ENCODE measurements at regions not wholly inside any gene's neighbourhood (a gene's known extent, or its start where the extent isn't known, plus 50 kb on each side); places are given as distances from the start of the nearest gene placed in this dataset. TPM values are rescaled to one million over a fixed set of nuclear protein-coding genes. Genes with fewer than 3 reads are reported as not detected.

DNA sequence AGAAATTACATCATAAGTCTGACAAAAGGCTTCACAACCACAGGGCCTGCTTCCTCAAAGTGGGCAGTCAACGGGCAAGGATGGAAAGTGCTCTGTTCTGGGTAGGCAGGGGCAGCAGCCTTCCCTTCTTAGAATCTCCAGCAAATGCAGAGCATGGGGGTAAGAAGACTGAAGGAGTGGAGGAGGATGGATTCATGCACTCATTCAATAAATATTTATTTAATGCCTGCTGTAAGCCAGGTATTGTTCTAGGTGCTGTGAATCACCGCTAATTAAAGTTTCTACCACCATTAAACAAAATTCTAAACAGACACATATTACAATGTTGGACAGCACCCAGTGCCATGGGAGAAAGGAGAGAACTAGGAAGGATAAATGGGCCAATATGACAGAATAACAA is 195.6 kb downstream of the ELAVL2 start:
- Histone ChIP-seq H3K27me3 (ENCODE audit: control insufficient read depth, insufficient read depth, low read length) (no peaks in the 10 kb centered on the region), H3K9me3 (replicated peaks; ENCODE audit: low read length) (no peaks in the 10 kb centered on the region), H3K4me2 (ENCODE audit: low read length) (no peak overlapping the region), H3K4me3 (ENCODE audit: low read length) (no peak overlapping the region), H3K9ac (ENCODE audit: low read depth, low read length) (no peak overlapping the region), H3K4me1 (ENCODE audit: control insufficient read depth, insufficient read depth, low read length) (no peaks in the 10 kb centered on the region), H3K36me3 (ENCODE audit: insufficient read depth, low read length) (no peaks in the 10 kb centered on the region)

DNA sequence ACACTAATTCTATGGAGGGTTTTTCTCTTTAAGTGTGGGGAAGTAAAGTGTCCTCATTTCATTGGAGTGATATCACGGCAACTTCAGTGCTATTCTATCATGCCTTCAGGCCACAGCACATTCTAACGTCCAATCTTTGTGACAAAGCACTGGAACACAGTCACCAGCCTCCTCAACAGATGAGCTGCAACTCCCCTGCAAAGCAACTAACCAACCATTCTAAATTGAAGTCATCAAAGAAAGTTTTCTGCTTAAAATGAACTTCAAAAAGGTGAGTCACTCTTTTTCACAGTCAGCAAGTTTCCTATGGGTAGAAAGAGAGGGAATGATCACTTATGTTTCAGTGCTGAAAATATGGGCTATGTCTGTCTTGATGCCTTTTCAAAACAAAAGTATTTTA is 190.8 kb downstream of the ELAVL2 start:
- Histone ChIP-seq H3K4me2 (ENCODE audit: low read length) (no peak overlapping the region), H3K4me1 (ENCODE audit: control insufficient read depth, insufficient read depth, low read length) (no peaks in the 10 kb centered on the region), H3K4me3 (ENCODE audit: low read length) (no peak overlapping the region), H3K36me3 (ENCODE audit: insufficient read depth, low read length) (no peaks in the 10 kb centered on the region), H3K27me3 (ENCODE audit: control insufficient read depth, insufficient read depth, low read length) (no peaks in the 10 kb centered on the region), H3K9me3 (replicated peaks; ENCODE audit: low read length) (no peaks in the 10 kb centered on the region), H3K9ac (ENCODE audit: low read depth, low read length) (no peak overlapping the region)

DNA sequence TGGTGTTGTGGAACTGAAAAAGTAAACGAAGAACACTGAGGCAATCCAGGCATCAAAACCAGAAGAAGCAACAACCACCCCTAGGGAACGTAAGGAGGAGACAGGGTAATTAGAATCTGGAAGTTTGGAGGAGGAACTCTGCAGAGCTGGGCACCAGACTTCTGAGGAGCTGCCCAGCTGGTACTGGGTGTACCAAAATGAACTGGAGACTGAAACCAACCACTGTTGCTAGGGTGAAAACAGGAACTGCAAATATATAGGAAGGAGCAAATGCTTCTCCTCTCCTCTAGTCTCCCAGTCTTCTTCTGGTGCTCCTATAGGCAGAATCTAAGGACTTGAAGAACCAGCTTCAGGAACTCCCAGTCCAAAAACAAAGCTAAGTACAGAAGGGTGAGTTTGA is 189.8 kb downstream of the ELAVL2 start:
- H3K4me3 ChIP-seq (ENCODE audit: low read length): no peak overlapping the region
- no peaks in the 10 kb centered on the region for H3K27me3 ChIP-seq (ENCODE audit: control insufficient read depth, insufficient read depth, low read length)
- no peaks in the 10 kb centered on the region for H3K4me1 ChIP-seq (ENCODE audit: control insufficient read depth, insufficient read depth, low read length)
- no peaks in the 10 kb centered on the region for H3K9me3 ChIP-seq (replicated peaks; ENCODE audit: low read length)
- no peak overlapping the region for H3K4me2 ChIP-seq (ENCODE audit: low read length)
- H3K9ac ChIP-seq (ENCODE audit: low read depth, low read length): no peak overlapping the region
- no peaks in the 10 kb centered on the region for H3K36me3 ChIP-seq (ENCODE audit: insufficient read depth, low read length)

DNA sequence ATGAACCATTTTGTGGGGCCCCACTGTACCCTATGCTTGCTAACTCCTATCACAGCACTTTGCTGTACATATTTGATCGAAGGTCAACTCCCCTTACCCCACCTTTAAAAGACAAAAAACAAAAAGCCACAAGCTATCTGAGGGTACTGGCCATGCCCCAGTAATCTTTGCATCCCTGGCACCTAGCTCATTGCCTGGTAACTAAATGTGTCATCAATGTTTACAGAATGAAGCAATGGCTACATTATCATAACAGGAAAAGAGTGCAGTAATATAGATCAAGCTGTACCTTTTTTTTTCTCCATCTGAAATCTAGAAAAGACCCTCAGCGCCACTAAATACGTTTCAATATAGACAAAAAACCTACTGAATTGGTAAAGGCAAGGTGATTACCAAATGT is 188.0 kb downstream of the ELAVL2 start:
- no peak overlapping the region for H3K4me3 ChIP-seq (ENCODE audit: low read length)
- no peak overlapping the region for H3K4me2 ChIP-seq (ENCODE audit: low read length)
- no peaks in the 10 kb centered on the region for H3K9me3 ChIP-seq (replicated peaks; ENCODE audit: low read length)
- H3K9ac ChIP-seq (ENCODE audit: low read depth, low read length): no peak overlapping the region
- no peaks in the 10 kb centered on the region for H3K4me1 ChIP-seq (ENCODE audit: control insufficient read depth, insufficient read depth, low read length)
- H3K36me3 ChIP-seq (ENCODE audit: insufficient read depth, low read length): no peaks in the 10 kb centered on the region
- no peaks in the 10 kb centered on the region for H3K27me3 ChIP-seq (ENCODE audit: control insufficient read depth, insufficient read depth, low read length)

DNA sequence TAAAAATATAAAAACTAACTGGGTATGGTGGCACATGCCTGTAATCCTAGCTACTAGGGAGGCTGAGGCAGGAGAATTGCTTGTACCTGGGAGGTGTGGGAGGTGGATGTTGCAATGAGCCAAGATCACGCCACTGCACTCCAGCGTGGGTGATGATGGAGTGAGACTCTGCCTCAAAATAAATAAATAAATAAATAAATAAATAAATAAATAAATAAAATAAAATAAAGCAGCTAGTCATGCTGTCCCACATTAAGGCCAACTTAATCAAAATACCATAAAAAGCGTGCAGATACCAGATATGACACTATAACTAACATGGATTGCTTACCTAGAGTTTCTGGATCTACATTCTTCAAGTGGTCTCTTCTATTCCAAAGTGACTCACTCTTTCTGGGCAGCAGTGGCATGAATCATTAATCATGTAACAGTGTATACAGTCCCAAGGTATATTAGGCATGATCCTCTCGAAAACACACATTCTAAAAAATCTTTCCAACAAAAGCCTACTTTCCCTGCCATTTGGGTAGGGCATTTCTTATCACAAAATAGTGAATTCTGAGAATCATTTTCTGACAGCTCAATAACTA is 187.1 kb downstream of the ELAVL2 start:
- Histone ChIP-seq H3K36me3 (ENCODE audit: insufficient read depth, low read length) (no peaks in the 10 kb centered on the region), H3K9me3 (replicated peaks; ENCODE audit: low read length) (no peaks in the 10 kb centered on the region), H3K4me3 (ENCODE audit: low read length) (no peak overlapping the region), H3K27me3 (ENCODE audit: control insufficient read depth, insufficient read depth, low read length) (no peaks in the 10 kb centered on the region), H3K9ac (ENCODE audit: low read depth, low read length) (no peak overlapping the region), H3K4me2 (ENCODE audit: low read length) (no peak overlapping the region), H3K4me1 (ENCODE audit: control insufficient read depth, insufficient read depth, low read length) (no peaks in the 10 kb centered on the region)

Small RNA genes in the stretch of these regions (small RNA-seq; reads per million reads assigned to genes)
- gene SUMO2P2: not detected
